ENCODE measurements at regions not wholly inside any gene's neighbourhood (a gene's known extent, or its start where the extent isn't known, plus 50 kb on each side); places are given as distances from the start of the nearest gene placed in this dataset.

DNA sequence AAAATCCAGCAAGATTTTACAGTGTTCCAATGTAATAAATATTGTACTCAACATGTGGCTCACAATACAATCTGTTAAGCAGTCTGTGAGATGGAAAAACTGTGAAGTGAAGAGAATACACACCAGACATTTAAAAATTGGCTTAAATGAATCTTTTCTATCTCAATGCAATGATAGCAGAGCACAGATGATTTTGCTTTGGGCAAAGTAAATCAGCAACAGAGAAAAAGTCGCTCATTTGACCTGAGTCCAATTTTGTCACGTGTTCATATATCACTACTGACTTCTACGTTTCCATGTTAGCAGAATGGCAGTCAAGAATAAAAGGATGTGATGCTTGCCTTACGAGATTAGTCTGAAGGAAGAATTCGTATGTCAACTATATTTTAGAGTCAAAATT, 506.7 kb downstream of the POM121L12 start:
- Histone ChIP-seq H3K27me3 (ENCODE audit: low read depth, low read length) (no peaks in the 10 kb centered on the region), H3K4me3 (ENCODE audit: low read length) (no peak overlapping the region), H2AFZ (ENCODE audit: low read depth, low read length) (no peak overlapping the region), H3K9ac (ENCODE audit: low read length) (no peak overlapping the region), H4K20me1 (ENCODE audit: insufficient read depth, low read length) (no peaks in the 10 kb centered on the region), H3K4me2 (ENCODE audit: low read length) (no peak overlapping the region), H3K27ac (ENCODE audit: low read length) (no peak overlapping the region), H3K79me2 (ENCODE audit: low read length) (no peaks in the 10 kb centered on the region), H3K9me3 (ENCODE audit: insufficient read depth, low read length) (no peaks in the 10 kb centered on the region), H3K4me1 (ENCODE audit: low read length) (no peaks in the 10 kb centered on the region), H3K36me3 (replicated peaks; ENCODE audit: low read depth, low read length) (no peaks in the 10 kb centered on the region)
- TF ChIP-seq CTCF (IDR thresholded peaks at IDR 0.05; ENCODE audit: low read depth, low read length) (no peak), EZH2phosphoT487 (IDR thresholded peaks at IDR 0.05; ENCODE audit: low read depth) (no peak)
